Activated naive CD4-positive, alpha-beta T cell treated with anti-CD3 and anti-CD28 coated beads, Interleukin-2, amount 50 U/mL, for 24 hours (primary cell): ENCODE measurements at regions not wholly inside any gene's neighbourhood (a gene's known extent, or its start where the extent isn't known, plus 50 kb on each side); places are given as distances from the start of the nearest gene placed in this dataset.

Source experiments
- H3K27ac Mint-ChIP-seq: one replicate; pipeline ENCODE4 v1.8.0; 2021; ENCODE audit warnings: mild to moderate bottlenecking, mixed read lengths
- H3K27me3 Mint-ChIP-seq: one replicate; pipeline ENCODE4 v1.8.0; 2021; ENCODE audit warnings: mixed read lengths
- H3K36me3 Mint-ChIP-seq: one replicate; pipeline ENCODE4 v1.8.0; 2021; ENCODE audit warnings: mixed read lengths
- H3K4me1 Mint-ChIP-seq: one replicate; pipeline ENCODE4 v1.8.0; 2021; ENCODE audit warnings: mixed read lengths
- H3K4me3 Mint-ChIP-seq: one replicate; pipeline ENCODE4 v1.8.0; 2021; ENCODE audit warnings: mild to moderate bottlenecking, mixed read lengths
- H3K9me3 Mint-ChIP-seq: one replicate; pipeline ENCODE4 v1.8.0; 2021; ENCODE audit warnings: mixed read lengths

- no peak overlapping the region for H3K4me3 Mint-ChIP-seq
- no peaks in the 10 kb centered on the region for H3K36me3 Mint-ChIP-seq
- no peak overlapping the region for H3K27ac Mint-ChIP-seq
Observed at GRCh38 chr15:79195239-79195638, 87.3 kb upstream of the ANKRD34C start.

DNA sequence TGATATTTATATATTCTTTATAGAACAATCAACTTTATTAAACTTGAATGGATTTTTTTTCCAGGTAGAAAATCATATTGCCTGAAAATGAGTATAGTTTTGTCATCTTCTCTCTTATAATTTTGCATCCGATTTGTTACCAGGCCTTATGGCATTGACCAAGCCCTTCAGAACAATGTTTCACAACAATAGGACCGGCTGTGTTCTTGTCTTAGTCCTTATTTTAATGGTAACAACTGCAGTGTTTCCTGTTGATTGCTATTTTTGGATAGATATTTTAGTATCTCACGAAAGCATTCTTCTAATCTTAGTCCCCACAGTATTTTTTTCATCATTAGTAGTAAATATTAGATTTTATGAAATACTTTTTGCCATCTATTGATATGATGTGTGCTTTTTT, 88.1 kb upstream of the ANKRD34C start:
- no peaks in the 10 kb centered on the region for H3K9me3 Mint-ChIP-seq
- H3K27ac Mint-ChIP-seq, result no peak overlapping the region
- H3K4me3 Mint-ChIP-seq, result no peak overlapping the region
- H3K36me3 Mint-ChIP-seq, result no peaks in the 10 kb centered on the region
- peaks cover 7% of the 10 kb centered on the region for H3K27me3 Mint-ChIP-seq
- no peaks in the 10 kb centered on the region for H3K4me1 Mint-ChIP-seq

More at GRCh38 chr15:79195239-79195638, 87.3 kb upstream of the ANKRD34C start:
- Mint-ChIP-seq H3K9me3 (no peaks in the 10 kb centered on the region), H3K27me3 (peaks cover 7% of the 10 kb centered on the region), H3K4me1 (no peaks in the 10 kb centered on the region)

- Mint-ChIP-seq H3K4me3 (no peak overlapping the region), H3K27me3 (peaks cover 7% of the 10 kb centered on the region), H3K4me1 (no peaks in the 10 kb centered on the region), H3K36me3 (no peaks in the 10 kb centered on the region), H3K9me3 (no peaks in the 10 kb centered on the region), H3K27ac (no peak overlapping the region)
Observed at GRCh38 chr15:79193549-79193948, 89.0 kb upstream of the ANKRD34C start.

DNA sequence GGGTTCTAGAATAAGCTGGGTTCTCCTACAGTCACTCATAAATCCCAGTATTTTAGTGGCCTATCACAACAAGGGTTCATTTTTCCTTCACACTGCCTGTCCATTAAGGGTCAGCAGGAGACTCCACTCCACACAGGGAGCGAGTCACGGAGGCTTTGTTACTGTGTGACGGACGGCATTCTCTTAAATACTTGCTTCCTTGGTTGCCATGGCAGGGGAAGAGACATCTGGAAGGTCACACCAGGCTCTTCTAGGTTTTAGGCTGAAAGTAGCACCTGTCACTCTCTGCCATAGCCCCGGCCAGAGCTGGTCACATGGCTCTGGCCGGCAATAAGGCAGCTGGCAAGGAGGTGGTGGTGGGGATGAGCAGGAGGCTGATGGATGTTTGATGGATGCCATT, 89.4 kb upstream of the ANKRD34C start:
- no peaks in the 10 kb centered on the region for H3K4me1 Mint-ChIP-seq
- peaks cover 7% of the 10 kb centered on the region for H3K27me3 Mint-ChIP-seq
- H3K4me3 Mint-ChIP-seq, result no peak overlapping the region
- H3K9me3 Mint-ChIP-seq, result no peaks in the 10 kb centered on the region
- H3K27ac Mint-ChIP-seq, result no peak overlapping the region
- H3K36me3 Mint-ChIP-seq, result no peaks in the 10 kb centered on the region

DNA sequence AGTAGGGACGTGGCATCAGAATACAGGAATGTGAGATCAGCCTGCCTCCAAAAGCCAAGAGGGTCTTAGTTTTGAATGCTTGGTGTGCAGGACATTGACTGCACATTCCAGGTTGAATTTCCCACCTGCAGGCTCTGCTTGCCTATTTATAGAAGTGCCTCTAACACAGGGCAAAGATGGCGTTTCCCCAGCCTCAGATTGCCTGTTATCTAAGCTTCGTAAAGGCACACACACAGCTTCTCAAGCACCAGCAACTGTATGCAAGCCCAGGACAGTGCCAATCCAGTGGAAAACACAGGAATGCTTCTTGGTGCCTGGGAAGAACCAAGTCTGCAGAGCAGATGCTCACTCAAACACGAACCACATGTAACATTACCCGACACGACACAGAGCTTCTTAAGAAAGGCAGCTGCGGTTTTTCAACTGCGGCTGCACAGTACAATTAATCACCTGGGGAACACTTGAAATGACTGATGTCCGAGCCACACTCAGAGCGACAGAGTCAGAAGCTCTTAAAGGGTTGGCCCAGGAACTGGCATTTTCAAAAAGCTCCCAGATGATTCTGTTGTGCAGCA, 90.0 kb upstream of the ANKRD34C start:
- no peak overlapping the region for H3K27ac Mint-ChIP-seq
- no peak overlapping the region for H3K4me3 Mint-ChIP-seq
- H3K4me1 Mint-ChIP-seq, result no peaks in the 10 kb centered on the region
- peaks cover 7% of the 10 kb centered on the region for H3K27me3 Mint-ChIP-seq
- H3K36me3 Mint-ChIP-seq, result no peaks in the 10 kb centered on the region
- H3K9me3 Mint-ChIP-seq, result no peaks in the 10 kb centered on the region

- Mint-ChIP-seq H3K4me3 (no peak overlapping the region), H3K27me3 (peaks cover 3% of the 10 kb centered on the region), H3K27ac (no peak overlapping the region), H3K9me3 (no peaks in the 10 kb centered on the region), H3K4me1 (no peaks in the 10 kb centered on the region), H3K36me3 (no peaks in the 10 kb centered on the region)
Observed at GRCh38 chr15:79190093-79190492, 92.4 kb upstream of the ANKRD34C start.

DNA sequence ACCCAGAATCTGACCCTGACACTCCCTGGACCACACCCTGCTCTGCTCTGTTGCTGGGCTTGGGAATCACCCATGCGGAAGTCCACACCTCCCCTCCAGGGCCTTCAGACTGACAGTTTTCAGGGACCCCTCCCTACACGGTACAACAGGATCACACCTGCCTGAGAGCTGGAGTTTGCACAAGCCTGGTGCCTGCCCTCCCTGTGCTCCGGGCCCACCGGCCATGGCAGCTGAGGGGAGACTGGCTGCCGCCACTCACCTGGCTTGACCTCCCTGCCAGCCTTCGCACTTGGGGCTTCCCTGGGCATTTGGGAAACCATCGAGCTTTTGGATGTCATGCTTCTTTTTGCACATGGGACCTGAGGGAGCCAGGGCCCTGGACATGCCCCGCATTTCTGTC, 95.9 kb upstream of the ANKRD34C start:
- Mint-ChIP-seq H3K36me3 (no peaks in the 10 kb centered on the region), H3K27me3 (peaks cover 11% of the 10 kb centered on the region), H3K27ac (no peak overlapping the region), H3K4me3 (no peak overlapping the region), H3K9me3 (no peaks in the 10 kb centered on the region), H3K4me1 (no peaks in the 10 kb centered on the region)

DNA sequence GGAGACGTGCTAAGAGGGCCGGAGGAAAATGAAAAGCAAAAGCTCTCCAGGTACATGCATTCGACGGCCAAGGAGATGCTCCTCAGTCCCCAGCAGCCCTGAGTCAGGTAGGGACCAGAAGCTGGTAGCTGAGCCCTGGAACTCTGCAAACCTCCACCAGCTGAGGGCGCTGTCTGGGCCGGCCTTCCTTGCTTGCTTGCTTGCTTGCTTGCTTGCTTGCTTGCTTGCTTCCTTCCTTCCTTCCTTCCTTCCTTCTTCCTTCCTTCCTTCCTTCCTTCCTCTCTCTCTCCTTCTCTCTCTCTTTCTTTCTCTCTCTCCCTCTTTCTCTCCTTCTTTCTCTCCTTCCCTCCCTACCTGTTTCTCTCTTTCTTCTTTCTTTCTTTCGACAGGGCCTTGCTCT, 94.6 kb upstream of the RASGRF1 start:
- H3K4me1 Mint-ChIP-seq, result no peaks in the 10 kb centered on the region
- peaks cover 8% of the 10 kb centered on the region for H3K27me3 Mint-ChIP-seq
- H3K36me3 Mint-ChIP-seq, result no peaks in the 10 kb centered on the region
- no peak overlapping the region for H3K27ac Mint-ChIP-seq
- H3K9me3 Mint-ChIP-seq, result no peaks in the 10 kb centered on the region
- no peak overlapping the region for H3K4me3 Mint-ChIP-seq

DNA sequence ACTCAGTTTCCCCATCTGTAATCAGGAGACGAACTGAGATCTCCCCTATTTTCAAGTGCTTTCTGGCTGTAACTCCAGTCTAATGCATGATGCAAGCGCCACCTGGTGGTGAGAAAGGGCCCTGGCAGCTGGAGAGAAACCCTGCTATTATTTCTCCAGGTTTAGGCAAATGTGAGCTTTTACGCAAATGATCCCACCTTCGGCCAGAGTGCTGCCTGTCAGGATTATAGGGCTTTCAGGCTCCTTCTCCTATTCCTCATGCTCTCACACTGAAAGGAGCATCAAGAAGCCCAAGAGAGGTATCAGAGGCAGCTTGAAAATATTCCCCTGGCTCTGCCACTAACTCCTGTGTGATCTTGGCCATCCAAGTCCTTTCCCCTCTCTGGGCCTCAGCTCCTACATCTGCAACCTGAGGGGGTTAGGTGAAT, 93.9 kb upstream of the RASGRF1 start:
- H3K27me3 Mint-ChIP-seq, result peaks cover 8% of the 10 kb centered on the region
- H3K4me3 Mint-ChIP-seq, result no peak overlapping the region
- no peaks in the 10 kb centered on the region for H3K9me3 Mint-ChIP-seq
- no peaks in the 10 kb centered on the region for H3K4me1 Mint-ChIP-seq
- H3K27ac Mint-ChIP-seq, result no peak overlapping the region
- H3K36me3 Mint-ChIP-seq, result no peaks in the 10 kb centered on the region

GRCh38 chr15:79180318-79180717, 89.7 kb upstream of the RASGRF1 start:
- Mint-ChIP-seq H3K4me3 (no peak overlapping the region), H3K9me3 (no peaks in the 10 kb centered on the region), H3K36me3 (no peaks in the 10 kb centered on the region), H3K27ac (no peak overlapping the region), H3K27me3 (peaks cover 11% of the 10 kb centered on the region), H3K4me1 (no peaks in the 10 kb centered on the region)

DNA sequence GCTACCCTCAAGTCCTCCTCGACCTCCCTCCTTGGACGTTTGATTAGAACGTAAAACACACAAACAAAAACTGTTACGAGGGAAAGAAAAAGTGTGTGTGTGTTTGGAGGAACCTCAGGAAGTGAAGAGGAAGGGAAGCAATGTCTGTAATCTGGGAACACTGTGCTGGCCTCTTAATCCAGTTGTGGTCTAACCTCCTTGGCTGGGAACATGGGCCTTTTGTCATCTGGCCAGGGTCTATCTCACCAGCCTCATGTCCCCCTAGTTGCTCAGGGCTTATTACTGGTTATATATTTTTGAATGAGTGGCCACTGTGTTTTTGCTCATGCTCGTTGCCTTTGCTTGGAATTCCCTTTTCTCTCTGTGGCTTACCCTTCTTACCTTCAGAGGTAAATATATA, 89.0 kb upstream of the RASGRF1 start:
- Mint-ChIP-seq H3K36me3 (no peaks in the 10 kb centered on the region), H3K4me3 (no peak overlapping the region), H3K27ac (no peak overlapping the region), H3K27me3 (peaks cover 11% of the 10 kb centered on the region), H3K9me3 (no peaks in the 10 kb centered on the region), H3K4me1 (no peaks in the 10 kb centered on the region)

DNA sequence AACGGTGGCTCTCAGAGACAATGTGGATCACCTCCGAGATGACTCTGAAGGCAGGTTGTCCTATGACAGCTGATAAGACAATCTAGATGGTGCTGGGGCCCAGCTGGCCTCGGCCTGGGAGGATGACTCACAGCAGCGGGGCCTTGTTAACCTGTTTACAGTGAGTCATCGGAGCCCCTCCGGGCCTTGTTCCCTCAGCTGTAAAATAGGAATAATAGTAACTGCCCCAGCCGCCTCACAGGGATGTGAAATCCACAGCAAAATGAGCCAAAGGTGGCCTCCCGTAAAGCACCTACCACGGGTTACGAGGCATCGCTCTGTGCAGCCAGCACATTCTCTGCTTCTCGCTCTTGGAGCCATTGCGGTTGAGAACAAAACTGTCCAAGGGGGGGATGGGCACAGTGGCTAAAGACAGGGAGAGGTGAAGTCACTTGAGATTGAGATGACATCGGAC, 88.6 kb upstream of the RASGRF1 start:
- Mint-ChIP-seq H3K27me3 (peaks cover 8% of the 10 kb centered on the region), H3K4me1 (no peaks in the 10 kb centered on the region), H3K36me3 (no peaks in the 10 kb centered on the region), H3K27ac (no peak overlapping the region), H3K4me3 (no peak overlapping the region), H3K9me3 (no peaks in the 10 kb centered on the region)

- Mint-ChIP-seq H3K27me3 (peaks cover 8% of the 10 kb centered on the region), H3K4me3 (no peak overlapping the region), H3K4me1 (no peaks in the 10 kb centered on the region), H3K9me3 (no peaks in the 10 kb centered on the region), H3K27ac (no peak overlapping the region), H3K36me3 (no peaks in the 10 kb centered on the region)
Observed at GRCh38 chr15:79178594-79178993, 88.0 kb upstream of the RASGRF1 start.

- H3K9me3 Mint-ChIP-seq, result no peaks in the 10 kb centered on the region
- peaks cover 10% of the 10 kb centered on the region for H3K27me3 Mint-ChIP-seq
- no peaks in the 10 kb centered on the region for H3K4me1 Mint-ChIP-seq
Observed at GRCh38 chr15:79176151-79176550, 85.6 kb upstream of the RASGRF1 start.

GRCh38 chr15:79172801-79173460, 82.4 kb upstream of the RASGRF1 start:
- Mint-ChIP-seq H3K36me3 (no peaks in the 10 kb centered on the region), H3K9me3 (no peaks in the 10 kb centered on the region), H3K4me3 (no peak overlapping the region), H3K4me1 (no peaks in the 10 kb centered on the region), H3K27ac (no peak overlapping the region), H3K27me3 (peaks cover 11% of the 10 kb centered on the region)

More at GRCh38 chr15:79176151-79176550, 85.6 kb upstream of the RASGRF1 start:
- Mint-ChIP-seq H3K4me3 (no peak overlapping the region), H3K27ac (no peak overlapping the region), H3K36me3 (no peaks in the 10 kb centered on the region)

DNA sequence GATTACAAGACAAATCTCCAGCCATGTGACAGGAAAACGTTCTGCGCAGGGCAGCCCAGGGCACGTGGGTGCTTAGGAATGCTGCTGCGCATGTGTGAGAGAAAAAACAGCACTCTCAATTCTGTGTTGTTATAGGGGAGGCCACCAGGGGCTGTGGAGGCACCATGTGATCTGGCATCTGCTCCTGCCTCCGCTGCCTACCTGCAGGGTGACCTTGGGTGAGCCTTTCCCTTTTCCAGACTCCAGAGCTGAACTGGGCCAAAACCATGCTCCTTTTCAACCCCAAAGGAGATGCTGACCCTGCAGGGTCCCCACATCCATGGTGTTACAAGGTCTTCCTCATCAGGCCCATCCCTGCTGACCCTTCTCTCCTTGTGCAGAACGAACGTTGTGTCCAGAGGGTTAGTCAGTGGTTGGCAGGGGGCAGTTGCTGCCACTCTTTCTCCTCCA, 81.5 kb upstream of the RASGRF1 start:
- H3K4me1 Mint-ChIP-seq, result no peaks in the 10 kb centered on the region
- H3K4me3 Mint-ChIP-seq, result no peak overlapping the region
- H3K36me3 Mint-ChIP-seq, result no peaks in the 10 kb centered on the region
- peaks cover 11% of the 10 kb centered on the region for H3K27me3 Mint-ChIP-seq
- H3K27ac Mint-ChIP-seq, result no peak overlapping the region
- H3K9me3 Mint-ChIP-seq, result no peaks in the 10 kb centered on the region
